ENCODE measurements at regions not wholly inside any gene's neighbourhood (a gene's known extent, or its start where the extent isn't known, plus 50 kb on each side); places are given as distances from the start of the nearest gene placed in this dataset.

DNA sequence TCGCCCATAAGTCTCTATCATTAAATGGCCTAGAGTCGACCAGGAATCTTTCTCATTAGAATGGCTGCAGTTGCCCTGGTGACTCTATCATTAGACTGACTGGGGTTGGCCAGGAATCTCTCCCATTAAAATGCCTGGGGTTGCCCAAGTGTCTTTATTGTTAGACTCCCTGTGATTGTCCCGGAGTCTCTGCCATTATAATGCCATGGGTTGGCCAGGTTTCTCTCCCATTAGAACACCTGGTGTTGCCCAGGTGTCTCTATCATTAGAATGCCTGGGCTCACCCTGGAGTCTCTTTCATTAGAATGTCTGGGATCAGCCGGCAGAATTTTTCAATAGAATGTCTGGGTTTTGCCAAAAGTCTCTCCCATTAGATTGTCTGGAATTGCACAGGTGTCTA, 1459.3 kb downstream of the UQCRFS1 start:
- TF ChIP-seq ZNF138 (tag by site-specific recombination; IDR thresholded peaks at IDR 0.05; ENCODE audit: borderline replicate concordance) (no peak), ZNF350 (tag by site-specific recombination; IDR thresholded peaks at IDR 0.05) (no peak), CTCF (tag by site-specific recombination; IDR thresholded peaks at IDR 0.05) (no peak), ZBTB7A (tag by site-specific recombination; IDR thresholded peaks at IDR 0.05; ENCODE audit: low read depth) (no peak), ZNF274 (IDR thresholded peaks at IDR 0.05; ENCODE audit: low read length) (no peak), ZNF274 (tag by site-specific recombination; IDR thresholded peaks at IDR 0.05; ENCODE audit: borderline replicate concordance) (no peak), ZNF792 (tag by site-specific recombination; IDR thresholded peaks at IDR 0.05) (no peak), ZNF768 (tag by site-specific recombination; IDR thresholded peaks at IDR 0.05) (no peak)
- TF ChIP-seq, protein P1, sequence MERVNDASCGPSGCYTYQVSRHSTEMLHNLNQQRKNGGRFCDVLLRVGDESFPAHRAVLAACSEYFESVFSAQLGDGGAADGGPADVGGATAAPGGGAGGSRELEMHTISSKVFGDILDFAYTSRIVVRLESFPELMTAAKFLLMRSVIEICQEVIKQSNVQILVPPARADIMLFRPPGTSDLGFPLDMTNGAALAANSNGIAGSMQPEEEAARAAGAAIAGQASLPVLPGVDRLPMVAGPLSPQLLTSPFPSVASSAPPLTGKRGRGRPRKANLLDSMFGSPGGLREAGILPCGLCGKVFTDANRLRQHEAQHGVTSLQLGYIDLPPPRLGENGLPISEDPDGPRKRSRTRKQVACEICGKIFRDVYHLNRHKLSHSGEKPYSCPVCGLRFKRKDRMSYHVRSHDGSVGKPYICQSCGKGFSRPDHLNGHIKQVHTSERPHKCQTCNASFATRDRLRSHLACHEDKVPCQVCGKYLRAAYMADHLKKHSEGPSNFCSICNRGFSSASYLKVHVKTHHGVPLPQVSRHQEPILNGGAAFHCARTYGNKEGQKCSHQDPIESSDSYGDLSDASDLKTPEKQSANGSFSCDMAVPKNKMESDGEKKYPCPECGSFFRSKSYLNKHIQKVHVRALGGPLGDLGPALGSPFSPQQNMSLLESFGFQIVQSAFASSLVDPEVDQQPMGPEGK (tag by site-specific recombination; IDR thresholded peaks at IDR 0.05): no peak
- TF ChIP-seq, protein P2, sequence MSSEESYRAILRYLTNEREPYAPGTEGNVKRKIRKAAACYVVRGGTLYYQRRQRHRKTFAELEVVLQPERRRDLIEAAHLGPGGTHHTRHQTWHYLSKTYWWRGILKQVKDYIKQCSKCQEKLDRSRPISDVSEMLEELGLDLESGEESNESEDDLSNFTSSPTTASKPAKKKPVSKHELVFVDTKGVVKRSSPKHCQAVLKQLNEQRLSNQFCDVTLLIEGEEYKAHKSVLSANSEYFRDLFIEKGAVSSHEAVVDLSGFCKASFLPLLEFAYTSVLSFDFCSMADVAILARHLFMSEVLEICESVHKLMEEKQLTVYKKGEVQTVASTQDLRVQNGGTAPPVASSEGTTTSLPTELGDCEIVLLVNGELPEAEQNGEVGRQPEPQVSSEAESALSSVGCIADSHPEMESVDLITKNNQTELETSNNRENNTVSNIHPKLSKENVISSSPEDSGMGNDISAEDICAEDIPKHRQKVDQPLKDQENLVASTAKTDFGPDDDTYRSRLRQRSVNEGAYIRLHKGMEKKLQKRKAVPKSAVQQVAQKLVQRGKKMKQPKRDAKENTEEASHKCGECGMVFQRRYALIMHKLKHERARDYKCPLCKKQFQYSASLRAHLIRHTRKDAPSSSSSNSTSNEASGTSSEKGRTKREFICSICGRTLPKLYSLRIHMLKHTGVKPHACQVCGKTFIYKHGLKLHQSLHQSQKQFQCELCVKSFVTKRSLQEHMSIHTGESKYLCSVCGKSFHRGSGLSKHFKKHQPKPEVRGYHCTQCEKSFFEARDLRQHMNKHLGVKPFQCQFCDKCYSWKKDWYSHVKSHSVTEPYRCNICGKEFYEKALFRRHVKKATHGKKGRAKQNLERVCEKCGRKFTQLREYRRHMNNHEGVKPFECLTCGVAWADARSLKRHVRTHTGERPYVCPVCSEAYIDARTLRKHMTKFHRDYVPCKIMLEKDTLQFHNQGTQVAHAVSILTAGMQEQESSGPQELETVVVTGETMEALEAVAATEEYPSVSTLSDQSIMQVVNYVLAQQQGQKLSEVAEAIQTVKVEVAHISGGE (tag by site-specific recombination; conservative IDR thresholded peaks at IDR 0.05; ENCODE audit: low read depth): no peak
